ENCODE measurements at regions not wholly inside any gene's neighbourhood (a gene's known extent, or its start where the extent isn't known, plus 50 kb on each side); places are given as distances from the start of the nearest gene placed in this dataset.
A peak's percentile ranks its signal among the peaks of the same experiment; 100 is the strongest.

- TF ChIP-seq ZNF585B (tag by site-specific recombination; IDR thresholded peaks at IDR 0.05) (no peak), BCL6B (tag by site-specific recombination; IDR thresholded peaks at IDR 0.05) (no peak), KLF10 (tag by site-specific recombination; IDR thresholded peaks at IDR 0.05) (no peak), PBX3 (CRISPR knock-in tag; IDR thresholded peaks at IDR 0.05) (no peak)
Observed at GRCh38 chr2:30326497-30326896, 95.2 kb downstream of the LBH start (continued).

GRCh38 chr2:30331038-30331437 is 99.7 kb downstream of the LBH start:
- H3K9me3 ChIP-seq (ENCODE audit: control insufficient read depth, insufficient read depth, low read depth, low read length) = no peaks in the 10 kb centered on the region
- no peaks in the 10 kb centered on the region for H3K36me3 ChIP-seq (ENCODE audit: control insufficient read depth in 2 of 2, insufficient read depth in 1 of 2, low read length in 2 of 2)
- ChIA-PET CTCF (no interaction called here), POLR2A (no interaction called here)
- no peak for TF ChIP-seq CTCF (tag by site-specific recombination; IDR thresholded peaks at IDR 0.05)
- TF ChIP-seq ZNF335 (tag by site-specific recombination; conservative IDR thresholded peaks at IDR 0.05) = no peak
- TF ChIP-seq ZNF133 (tag by site-specific recombination; IDR thresholded peaks at IDR 0.05) = no peak
- TF ChIP-seq TCF7L2 (IDR thresholded peaks at IDR 0.05; ENCODE audit: borderline replicate concordance, low read depth, low read length) = no peak
- no peak for TF ChIP-seq ZNF23 (tag by site-specific recombination; IDR thresholded peaks at IDR 0.05; ENCODE audit: borderline replicate concordance)
- TF ChIP-seq ZNF610 (tag by site-specific recombination; IDR thresholded peaks at IDR 0.05; ENCODE audit: borderline replicate concordance) = no peak
- H3K27ac ChIP-seq (ENCODE audit: extremely low read depth, low read depth, low read length) = no peak overlapping the region
- H3K4me3 ChIP-seq (ENCODE audit: low read depth, low read length) = no peak overlapping the region
- no peaks in the 10 kb centered on the region for H3K4me1 ChIP-seq (ENCODE audit: control insufficient read depth, insufficient read depth, low read length)

- ChIA-PET CTCF (no interaction called here), POLR2A (no interaction called here)
- TF ChIP-seq GLI2 (tag by site-specific recombination; IDR thresholded peaks at IDR 0.05; ENCODE audit: borderline replicate concordance, low read depth) = no peak
- TF ChIP-seq HOXA7 (CRISPR knock-in tag; IDR thresholded peaks at IDR 0.05; ENCODE audit: borderline replicate concordance) = no peak
- TF ChIP-seq ZNF121 (tag by site-specific recombination; IDR thresholded peaks at IDR 0.05) = no peak
- no peak for TF ChIP-seq ZNF645 (tag by site-specific recombination; IDR thresholded peaks at IDR 0.05)
- no peak for TF ChIP-seq KLF16 (tag by site-specific recombination; IDR thresholded peaks at IDR 0.05)
- peak; percentile 90 for TF ChIP-seq ZSCAN4 (tag by site-specific recombination; IDR thresholded peaks at IDR 0.05)
- no peak for TF ChIP-seq ZNF10 (tag by site-specific recombination; IDR thresholded peaks at IDR 0.05)
- TF ChIP-seq ZNF514 (tag by site-specific recombination; IDR thresholded peaks at IDR 0.05) = no peak
- no peak for TF ChIP-seq SP3 (tag by site-specific recombination; IDR thresholded peaks at IDR 0.05)
- H3K4me1 ChIP-seq (ENCODE audit: control insufficient read depth, insufficient read depth, low read length) = no peaks in the 10 kb centered on the region
- no peak overlapping the region for H3K4me3 ChIP-seq (ENCODE audit: low read depth, low read length)
- H3K9me3 ChIP-seq (ENCODE audit: control insufficient read depth, insufficient read depth, low read depth, low read length) = no peaks in the 10 kb centered on the region
- no peaks in the 10 kb centered on the region for H3K36me3 ChIP-seq (ENCODE audit: control insufficient read depth in 2 of 2, insufficient read depth in 1 of 2, low read length in 2 of 2)
- H3K27ac ChIP-seq (ENCODE audit: extremely low read depth, low read depth, low read length) = no peak overlapping the region
Observed at GRCh38 chr2:30331869-30332268, 100.5 kb downstream of the LBH start.

Measured in HEK293 (cell line).